Fibroblast of lung (primary cell): ENCODE measurements at regions not wholly inside any gene's neighbourhood (a gene's known extent, or its start where the extent isn't known, plus 50 kb on each side); places are given as distances from the start of the nearest gene placed in this dataset.

ENCODE experiments used
- DNase-seq, 2 donors: peaks; one replicate each; pipeline versions ENCODE4 v3.0.0 to v3.0.0-alpha.2; 2010; ENCODE audit warnings: low read depth in 2 of 2
- H2AFZ ChIP-seq: 2 replicates; pipeline ENCODE4 v1.5.1; 2012; ENCODE audit warnings: low read length, control low read depth, inconsistent platforms
- H3K27ac ChIP-seq: 2 replicates; pipeline ENCODE4 v1.5.1; 2011; ENCODE audit warnings: low read length, control low read depth; ENCODE audit not compliant: insufficient read depth
- H3K27me3 ChIP-seq: 2 replicates; pipeline ENCODE4 v1.5.1; 2011; ENCODE audit warnings: mild to moderate bottlenecking, low read length; ENCODE audit not compliant: control insufficient read depth, insufficient read depth
- H3K36me3 ChIP-seq: 2 replicates; pipeline ENCODE4 v1.5.1; 2011; ENCODE audit warnings: low read length; ENCODE audit not compliant: control insufficient read depth, insufficient read depth
- H3K4me1 ChIP-seq: 2 replicates; pipeline ENCODE4 v1.5.1; 2011; ENCODE audit warnings: low read length; ENCODE audit not compliant: control insufficient read depth, insufficient read depth; ENCODE audit errors: extremely low read depth
- H3K4me2 ChIP-seq: 2 replicates; pipeline ENCODE4 v1.5.1; 2011; ENCODE audit warnings: low read length, control low read depth; ENCODE audit not compliant: insufficient read depth; ENCODE audit errors: extremely low read depth
- H3K4me3 ChIP-seq, 4 experiments: fragments of 200-600 bp in 1 of 4; sonication (generic) in 1 of 4; replicated peaks in 1 of 4; 2 replicates each; pipeline ENCODE4 v1.5.1; 2011 to 2016; ENCODE audit warnings: low read length in 4 of 4, low read depth in 3 of 4, mild to moderate bottlenecking in 3 of 4, control low read depth in 2 of 4, inconsistent platforms in 1 of 4, mixed read lengths in 1 of 4; ENCODE audit not compliant: insufficient read depth in 1 of 4; ENCODE audit errors: control extremely low read depth in 1 of 4
- H3K79me2 ChIP-seq: 2 replicates; pipeline ENCODE4 v1.5.1; 2012; ENCODE audit warnings: mild to moderate bottlenecking, low read length, inconsistent platforms; ENCODE audit not compliant: control insufficient read depth, insufficient read depth
- H3K9ac ChIP-seq: 2 replicates; pipeline ENCODE4 v1.5.1; 2011; ENCODE audit warnings: mild to moderate bottlenecking, low read length, control low read depth; ENCODE audit not compliant: insufficient read depth
- H3K9me3 ChIP-seq: 2 replicates; pipeline ENCODE4 v1.5.1; 2012; ENCODE audit warnings: low read depth, low read length; ENCODE audit not compliant: control insufficient read depth, insufficient read depth
- H4K20me1 ChIP-seq: 2 replicates; pipeline ENCODE4 v1.5.1; 2011; ENCODE audit warnings: low read length; ENCODE audit not compliant: control insufficient read depth, insufficient read depth; ENCODE audit errors: extremely low read depth
- EZH2 ChIP-seq: IDR thresholded peaks from 2 replicates; pipeline ENCODE4 v1.5.1; 2012; ENCODE audit warnings: low read length, control low read depth, mild to moderate bottlenecking; ENCODE audit errors: missing control alignments
- TF ChIP-seq, protein P1 (sequence below), 2 donors: IDR thresholded peaks in 1 of 2; conservative IDR thresholded peaks in 1 of 2; 1 replicate in 1 of 2; 2 replicates in 1 of 2; pipeline ENCODE4 v1.5.1; 2011 to 2012; ENCODE audit warnings: low read length in 2 of 2, control low read depth in 1 of 2, inconsistent platforms in 1 of 2, low read depth in 1 of 2, mild to moderate bottlenecking in 1 of 2

DNA sequence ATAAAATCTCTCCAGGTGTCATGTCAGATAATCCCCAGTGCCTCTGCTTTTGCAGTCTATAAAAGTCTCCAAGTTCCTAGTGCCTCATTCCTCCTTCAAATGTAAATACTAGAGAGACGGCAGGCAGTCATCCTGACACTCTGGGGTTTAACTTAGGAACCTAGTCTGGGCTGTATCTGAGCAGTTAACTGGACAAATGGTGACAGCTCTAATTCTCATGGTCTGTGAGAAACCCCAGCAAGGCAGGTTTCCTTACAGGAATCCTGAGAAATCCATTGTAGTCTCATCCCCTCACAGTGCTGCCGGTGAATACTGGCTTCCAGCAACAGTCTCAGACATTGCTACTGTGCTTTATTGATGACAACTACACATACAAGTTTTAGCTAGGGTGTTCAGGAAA, 246.8 kb downstream of the SNCA start:
- H3K27ac ChIP-seq, result no peak overlapping the region
- H3K4me1 ChIP-seq, result no peaks in the 10 kb centered on the region
- H3K9ac ChIP-seq, result no peak overlapping the region
- H3K9me3 ChIP-seq, result no peaks in the 10 kb centered on the region
- no peaks in the 10 kb centered on the region for H4K20me1 ChIP-seq
- no peaks in the 10 kb centered on the region for H3K79me2 ChIP-seq
- TF ChIP-seq, protein P1, sequence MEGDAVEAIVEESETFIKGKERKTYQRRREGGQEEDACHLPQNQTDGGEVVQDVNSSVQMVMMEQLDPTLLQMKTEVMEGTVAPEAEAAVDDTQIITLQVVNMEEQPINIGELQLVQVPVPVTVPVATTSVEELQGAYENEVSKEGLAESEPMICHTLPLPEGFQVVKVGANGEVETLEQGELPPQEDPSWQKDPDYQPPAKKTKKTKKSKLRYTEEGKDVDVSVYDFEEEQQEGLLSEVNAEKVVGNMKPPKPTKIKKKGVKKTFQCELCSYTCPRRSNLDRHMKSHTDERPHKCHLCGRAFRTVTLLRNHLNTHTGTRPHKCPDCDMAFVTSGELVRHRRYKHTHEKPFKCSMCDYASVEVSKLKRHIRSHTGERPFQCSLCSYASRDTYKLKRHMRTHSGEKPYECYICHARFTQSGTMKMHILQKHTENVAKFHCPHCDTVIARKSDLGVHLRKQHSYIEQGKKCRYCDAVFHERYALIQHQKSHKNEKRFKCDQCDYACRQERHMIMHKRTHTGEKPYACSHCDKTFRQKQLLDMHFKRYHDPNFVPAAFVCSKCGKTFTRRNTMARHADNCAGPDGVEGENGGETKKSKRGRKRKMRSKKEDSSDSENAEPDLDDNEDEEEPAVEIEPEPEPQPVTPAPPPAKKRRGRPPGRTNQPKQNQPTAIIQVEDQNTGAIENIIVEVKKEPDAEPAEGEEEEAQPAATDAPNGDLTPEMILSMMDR (conservative IDR thresholded peaks at IDR 0.05 in 1 of 2, IDR thresholded peaks at IDR 0.05 in 1 of 2; ENCODE audit: low read depth in 1 of 2, low read length in 2 of 2), result no peak
- no peak for TF ChIP-seq EZH2
- no peaks in the 10 kb centered on the region for H3K36me3 ChIP-seq
- DNase-seq, result no peak
- H3K4me2 ChIP-seq, result no peak overlapping the region
- H2AFZ ChIP-seq, result no peak overlapping the region
- no peaks in the 10 kb centered on the region for H3K27me3 ChIP-seq
- H3K4me3 ChIP-seq, result no peak overlapping the region

DNA sequence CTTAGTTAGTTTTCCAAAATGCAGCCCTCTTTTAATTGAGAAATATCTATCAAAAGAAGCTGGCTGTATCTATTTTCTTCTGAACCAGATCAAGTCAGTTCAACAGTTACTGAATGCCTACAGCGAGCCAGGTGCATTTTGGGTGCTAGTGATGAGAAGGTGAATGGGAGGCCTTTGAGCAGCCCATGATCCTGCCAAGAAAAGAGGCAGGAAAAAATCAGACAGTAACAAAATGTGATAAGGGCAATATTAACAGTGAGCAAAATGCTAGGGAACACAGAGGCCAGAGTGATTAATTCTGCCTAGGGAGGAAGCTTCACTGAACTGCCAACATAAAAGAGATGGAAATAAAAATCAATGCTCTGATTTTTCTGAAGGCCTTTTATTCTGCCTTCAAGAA, 248.5 kb downstream of the SNCA start:
- Histone ChIP-seq H3K9me3 (no peaks in the 10 kb centered on the region), H3K9ac (no peak overlapping the region)
- no peak for TF ChIP-seq EZH2
- TF ChIP-seq, protein P1 (conservative IDR thresholded peaks at IDR 0.05 in 1 of 2, IDR thresholded peaks at IDR 0.05 in 1 of 2; ENCODE audit: low read depth in 1 of 2, low read length in 2 of 2), result no peak

DNA sequence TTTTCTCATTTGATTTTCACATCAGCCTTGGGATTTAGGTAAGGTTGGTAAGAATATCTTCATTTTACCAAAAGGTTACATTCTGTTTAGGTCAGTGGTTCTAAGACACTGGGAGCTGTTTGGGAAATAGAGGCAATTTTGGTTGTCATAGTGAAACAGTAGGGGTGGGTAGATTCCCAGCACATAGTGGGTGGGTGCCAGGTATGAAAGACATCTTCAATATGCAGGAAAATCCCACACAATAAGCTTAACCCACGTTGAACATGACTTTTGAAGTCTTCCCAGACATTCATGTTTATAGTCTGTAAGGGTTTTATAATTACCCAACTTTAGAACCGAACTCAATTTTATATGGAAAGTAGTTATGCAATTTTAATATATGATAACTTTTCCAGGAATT, 249.6 kb downstream of the SNCA start:
- TF ChIP-seq EZH2, result no peak
- TF ChIP-seq, protein P1 (conservative IDR thresholded peaks at IDR 0.05 in 1 of 2, IDR thresholded peaks at IDR 0.05 in 1 of 2; ENCODE audit: low read depth in 1 of 2, low read length in 2 of 2), result no peak

More for the DNA sequence above, 248.5 kb downstream of the SNCA start:
- no peaks in the 10 kb centered on the region for H3K27me3 ChIP-seq
- H3K4me1 ChIP-seq, result no peaks in the 10 kb centered on the region
- H2AFZ ChIP-seq, result no peak overlapping the region
- no peak overlapping the region for H3K27ac ChIP-seq
- H3K4me2 ChIP-seq, result no peak overlapping the region
- no peak for DNase-seq
- no peaks in the 10 kb centered on the region for H3K79me2 ChIP-seq
- H3K4me3 ChIP-seq, result no peak overlapping the region
- no peaks in the 10 kb centered on the region for H3K36me3 ChIP-seq
- no peaks in the 10 kb centered on the region for H4K20me1 ChIP-seq

More for the DNA sequence above, 249.6 kb downstream of the SNCA start:
- Histone ChIP-seq H3K4me2 (no peak overlapping the region), H3K36me3 (no peaks in the 10 kb centered on the region), H3K4me1 (no peaks in the 10 kb centered on the region), H3K9ac (no peak overlapping the region), H3K9me3 (no peaks in the 10 kb centered on the region), H3K79me2 (no peaks in the 10 kb centered on the region), H4K20me1 (no peaks in the 10 kb centered on the region), H2AFZ (no peak overlapping the region), H3K27me3 (no peaks in the 10 kb centered on the region), H3K27ac (no peak overlapping the region), H3K4me3 (no peak overlapping the region)
- DNase-seq, result no peak
